ENCODE measurements at regions not wholly inside any gene's neighbourhood (a gene's known extent, or its start where the extent isn't known, plus 50 kb on each side); places are given as distances from the start of the nearest gene placed in this dataset.

GRCh38 chr15:24899795-24900194 is 55.0 kb upstream of the SNRPN start:
- no peak for TF ChIP-seq CTCF (conservative IDR thresholded peaks at IDR 0.05; ENCODE audit: low read depth)
- no peak for DNase-seq (ENCODE audit: low spot score)
- ChIA-PET POLR2A (ENCODE audit: low non-redundant PET) (no interaction called here), CTCF (interaction anchor here (0.6 kb wide), 1 partner anchor 360 kb away, joined by 3 read pairs; no protein-coding TSS in a partner anchor)
- H3K27ac ChIP-seq, result no peak overlapping the region

GRCh38 chr15:24901409-24901808 is 53.4 kb upstream of the SNRPN start:
- no peak overlapping the region for H3K27ac ChIP-seq
- DNase-seq (ENCODE audit: low spot score), result no peak
- ChIA-PET POLR2A (ENCODE audit: low non-redundant PET) (no interaction called here), CTCF (no interaction called here)
- TF ChIP-seq CTCF (conservative IDR thresholded peaks at IDR 0.05; ENCODE audit: low read depth), result no peak

Measured in RWPE1 (cell line).